ENCODE measurements at regions not wholly inside any gene's neighbourhood (a gene's known extent, or its start where the extent isn't known, plus 50 kb on each side); places are given as distances from the start of the nearest gene placed in this dataset.

DNA sequence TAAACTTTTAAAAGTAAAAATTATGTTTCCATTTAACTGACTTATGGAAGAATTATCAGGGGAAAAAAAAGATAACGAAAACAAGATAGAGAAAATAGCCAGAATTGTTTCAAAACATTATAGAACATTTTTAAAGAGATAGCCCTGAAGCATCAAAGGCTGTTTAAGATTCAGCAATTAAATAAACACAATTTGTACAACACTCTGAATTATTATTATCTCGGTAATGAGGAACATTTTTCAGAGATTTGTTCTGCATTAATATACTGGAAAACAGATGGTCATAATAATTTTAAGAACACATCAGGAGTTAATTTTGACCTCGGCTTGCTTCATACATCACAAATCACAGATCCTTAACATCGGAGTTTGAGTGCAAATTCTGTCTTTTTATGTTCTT, 643.8 kb downstream of the SORCS1 start:
- no peak for DNase-seq (ENCODE audit: low spot score)

GRCh38 chr10:106519376-106520030, 645.0 kb downstream of the SORCS1 start:
- no peak for DNase-seq (ENCODE audit: low spot score)

DNA sequence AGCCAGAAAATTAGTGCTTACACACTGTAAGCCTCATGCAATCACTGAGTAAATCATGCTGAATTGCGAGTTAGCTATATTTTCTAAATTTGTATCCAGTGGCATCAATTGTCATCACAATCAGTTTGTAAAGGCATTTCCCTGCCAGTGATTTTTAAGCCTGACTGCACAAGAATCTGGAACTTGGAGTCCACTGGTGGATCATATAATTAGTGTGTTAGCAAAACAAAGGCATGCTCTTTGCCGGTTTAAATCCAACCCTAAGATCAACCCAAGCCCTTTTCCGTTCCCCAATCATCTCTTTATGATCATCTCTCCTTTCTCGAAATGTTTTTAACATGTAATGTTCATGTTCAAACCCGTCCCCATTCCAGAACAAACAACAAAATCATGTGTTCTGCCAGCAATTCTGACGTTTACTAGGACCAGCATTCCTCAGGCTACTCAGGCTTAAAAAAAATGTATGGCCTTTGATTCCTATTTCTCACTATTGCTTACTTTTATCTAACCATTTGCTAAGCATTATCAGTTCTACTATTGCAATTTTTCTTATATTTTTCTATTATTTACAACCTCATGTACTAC, 649.2 kb downstream of the SORCS1 start:
- no peak for DNase-seq (ENCODE audit: low spot score)

GRCh38 chr10:106513352-106513771, 651.1 kb downstream of the SORCS1 start:
- DNase-seq (ENCODE audit: low spot score), result no peak

DNA sequence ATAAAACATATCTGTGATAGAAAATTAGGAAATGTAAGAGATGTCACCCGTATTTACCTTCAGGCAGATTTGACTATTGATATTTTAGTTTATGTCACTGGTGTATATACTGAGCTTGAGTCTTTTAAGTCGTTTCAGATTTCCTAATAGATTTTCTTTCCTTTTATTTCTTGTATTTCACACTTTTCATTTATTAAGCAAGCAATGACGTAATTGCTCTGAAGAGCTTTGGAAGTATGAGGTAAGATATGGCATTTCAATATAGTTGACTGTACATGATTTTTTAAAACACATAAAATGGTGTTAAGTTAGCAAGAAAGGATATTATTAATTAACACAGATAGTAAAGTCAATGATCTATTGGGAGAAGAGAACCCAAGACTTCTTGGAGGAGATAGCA, 652.6 kb downstream of the SORCS1 start:
- DNase-seq (ENCODE audit: low spot score), result no peak

- DNase-seq (ENCODE audit: low spot score), result no peak
These were observed 655.6 kb downstream of the SORCS1 start for GRCh38 chr10:106508950-106509349.

DNA sequence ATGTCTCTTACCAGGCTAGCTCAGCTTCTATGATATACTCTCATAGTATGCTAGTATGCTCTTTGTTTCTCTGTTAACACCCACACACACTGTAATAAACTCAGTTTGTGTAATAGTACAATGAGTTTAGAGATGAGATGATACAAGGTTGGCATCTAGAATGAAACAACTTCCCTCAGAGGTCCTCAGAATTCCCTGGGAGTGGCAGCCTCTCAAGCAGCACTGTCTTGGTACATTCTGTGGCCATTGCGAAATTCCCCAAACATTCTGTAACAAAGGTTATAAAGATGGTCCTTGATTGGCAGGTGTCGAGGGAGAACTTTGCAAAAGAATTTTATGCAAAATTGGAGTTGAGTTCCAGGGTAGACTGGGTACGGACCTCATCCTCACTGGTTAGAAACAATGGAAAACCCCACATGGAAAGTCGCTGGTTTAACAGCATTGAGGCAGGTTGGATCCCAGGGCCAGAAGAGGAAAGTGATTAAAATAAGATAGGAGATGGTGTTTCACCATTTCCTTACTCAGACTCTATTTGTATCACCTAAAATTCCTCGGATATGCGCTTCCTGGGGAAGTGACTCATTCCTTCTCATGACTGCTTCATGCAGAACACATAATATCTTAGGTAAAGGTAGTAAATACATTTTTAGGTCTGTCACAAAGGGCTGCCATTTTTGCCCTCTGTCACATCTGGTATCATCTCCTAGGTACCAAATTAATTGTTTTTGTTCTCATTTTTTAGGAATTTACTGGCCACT, 657.8 kb downstream of the SORCS1 start:
- DNase-seq (ENCODE audit: low spot score), result no peak

DNA sequence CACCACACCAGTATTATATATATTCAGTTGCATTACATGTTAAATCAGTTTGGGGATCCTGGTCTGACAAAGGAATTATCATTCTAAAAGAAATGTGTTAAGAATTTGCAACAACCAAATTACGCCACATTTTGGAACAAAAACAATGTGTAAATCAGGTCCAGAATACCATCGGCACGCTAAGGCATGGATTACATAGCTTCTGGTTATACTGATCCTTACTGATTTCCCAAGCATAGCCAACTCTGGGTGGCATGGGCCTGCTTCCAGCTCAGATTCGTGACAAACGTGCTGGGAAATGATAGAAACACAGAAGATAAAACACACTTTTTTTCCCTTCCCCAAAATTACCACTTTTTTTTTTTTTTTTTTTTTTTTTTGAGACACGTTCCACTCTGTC, 660.0 kb downstream of the SORCS1 start:
- DNase-seq (ENCODE audit: low spot score), result no peak

- no peak for DNase-seq (ENCODE audit: low spot score)
These were observed 661.9 kb downstream of the SORCS1 start for GRCh38 chr10:106502641-106503040.

DNA sequence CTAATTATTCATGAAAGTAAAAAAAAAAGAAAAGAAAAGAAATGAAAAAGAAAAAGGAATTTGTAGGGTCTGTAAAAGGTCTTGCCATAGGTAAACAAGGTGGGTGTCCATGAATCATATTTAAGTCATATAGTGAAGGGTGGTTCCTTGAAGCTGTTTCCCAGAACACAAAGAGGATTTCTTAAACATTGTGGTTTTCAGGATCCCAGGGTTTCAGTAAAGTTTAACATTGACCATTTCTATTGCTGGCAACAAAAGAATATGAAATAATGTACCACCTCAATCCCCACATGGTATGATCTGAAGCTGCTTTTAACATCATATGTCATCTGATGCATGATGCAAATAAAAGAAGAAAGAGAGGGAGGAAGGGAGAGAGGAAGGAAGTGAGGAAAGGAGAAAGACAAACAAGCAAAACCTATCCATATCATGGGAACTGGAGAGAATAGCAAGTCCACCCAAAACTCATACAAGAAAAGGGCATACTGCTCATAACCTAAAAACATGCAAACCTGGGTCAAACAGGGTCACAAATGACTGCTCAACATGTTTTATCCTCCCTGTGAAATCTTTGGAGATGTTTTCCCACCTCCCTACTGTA, 663.5 kb downstream of the SORCS1 start:
- DNase-seq (ENCODE audit: low spot score), result no peak

DNA sequence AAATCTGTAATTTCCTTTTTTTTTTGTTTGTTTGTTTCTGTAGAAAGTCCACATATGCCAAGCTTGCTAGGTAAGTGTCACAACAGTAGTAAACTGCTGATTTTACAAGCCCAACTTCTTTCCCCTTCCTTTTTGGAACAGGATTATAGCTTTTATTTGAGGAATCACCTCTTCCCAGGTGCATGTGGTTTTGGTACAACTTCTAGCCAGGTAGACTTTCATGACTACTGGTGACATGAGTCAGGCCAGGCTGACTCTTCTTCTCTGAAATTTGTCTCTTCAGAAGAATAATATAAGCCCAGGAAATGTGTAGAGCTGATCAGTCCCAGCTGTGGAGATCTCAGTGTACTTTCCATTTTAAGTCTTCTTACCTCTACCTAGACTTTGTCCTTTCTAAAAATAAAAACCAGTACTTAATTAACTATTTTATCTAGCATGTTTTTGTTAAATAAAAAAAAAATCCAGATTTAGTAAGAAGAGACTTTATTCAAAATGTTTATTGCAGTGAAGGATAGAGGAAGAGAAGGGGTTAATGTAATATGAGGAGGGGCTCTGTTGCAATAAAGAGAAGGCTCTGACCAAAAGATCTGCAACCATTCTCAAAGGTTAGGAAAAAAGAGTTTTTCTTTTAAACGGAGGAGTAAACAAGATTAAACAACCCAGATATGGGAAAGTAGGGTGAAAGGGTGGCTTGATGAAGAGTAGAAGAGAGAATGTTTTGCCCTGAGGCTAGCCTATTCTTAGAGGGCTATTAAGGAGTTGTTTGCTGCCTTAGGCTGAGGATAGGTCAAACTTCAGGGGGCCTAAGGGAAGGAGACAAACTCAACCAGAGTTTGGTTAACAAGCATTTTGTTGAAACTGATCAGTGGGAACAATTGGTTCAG, 664.2 kb downstream of the SORCS1 start:
- no peak for DNase-seq (ENCODE audit: low spot score)

GRCh38 chr10:106499448-106499847, 665.1 kb downstream of the SORCS1 start:
- no peak for DNase-seq (ENCODE audit: low spot score)

- no peak for DNase-seq (ENCODE audit: low spot score)
These were observed 665.8 kb downstream of the SORCS1 start for GRCh38 chr10:106498675-106499074.

DNA sequence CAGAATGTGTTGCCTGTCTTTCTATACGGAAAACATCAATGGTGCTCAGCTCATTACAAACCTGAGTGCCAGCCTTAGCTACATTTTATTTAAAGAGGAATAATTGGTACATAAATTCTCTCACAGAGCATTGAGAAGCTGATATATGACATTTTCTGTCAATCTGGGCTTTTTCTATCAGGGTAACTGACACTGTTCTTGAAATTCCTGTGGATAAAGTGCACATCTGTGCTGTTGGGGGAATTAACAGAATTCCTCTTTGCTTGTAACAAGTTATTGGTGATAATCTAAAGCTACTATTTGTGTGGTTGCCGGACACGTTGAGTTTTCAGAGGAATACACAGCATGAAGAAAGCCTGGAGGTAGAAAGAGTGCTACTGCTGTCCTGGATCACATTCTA, 668.6 kb downstream of the SORCS1 start:
- no peak for DNase-seq (ENCODE audit: low spot score)

- DNase-seq (ENCODE audit: low spot score), result no peak
These were observed 670.8 kb downstream of the SORCS1 start for GRCh38 chr10:106493751-106494150.

- no peak for DNase-seq (ENCODE audit: low spot score)
These were observed 671.3 kb downstream of the SORCS1 start for GRCh38 chr10:106493226-106493625.

- no peak for DNase-seq (ENCODE audit: low spot score)
These were observed 676.8 kb downstream of the SORCS1 start for GRCh38 chr10:106487726-106488125.

DNA sequence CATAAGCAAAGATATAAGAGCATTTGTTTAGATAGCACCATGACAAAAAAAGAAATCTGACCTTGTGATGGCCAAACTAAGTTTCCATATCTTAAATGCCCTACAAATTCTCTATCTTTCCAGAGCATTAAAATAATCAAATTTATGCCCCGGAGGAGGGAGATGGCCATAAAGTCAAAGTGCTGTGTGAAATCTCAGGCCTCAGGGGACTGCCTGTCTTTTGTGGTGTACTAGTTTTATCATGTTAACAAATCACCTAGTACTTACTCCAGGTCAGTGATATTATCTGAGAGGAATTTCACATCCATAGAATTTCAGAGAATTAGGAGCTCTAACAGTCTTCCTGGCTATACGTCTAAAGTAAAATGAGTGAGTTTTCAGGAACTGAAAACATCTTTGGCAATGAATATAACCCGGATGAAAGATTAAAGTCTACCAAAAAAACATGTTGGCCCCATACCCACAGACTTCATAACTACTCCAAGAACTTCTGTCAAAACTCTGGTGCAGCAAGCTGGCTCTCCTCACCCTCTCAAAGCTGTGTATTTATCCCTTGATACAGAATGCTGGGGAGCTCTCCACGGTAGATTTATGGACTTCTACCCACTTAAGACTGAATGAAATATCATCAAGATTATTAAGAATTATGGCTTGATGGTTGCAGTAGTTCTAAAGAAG, 682.8 kb downstream of the SORCS1 start:
- DNase-seq (ENCODE audit: low spot score), result no peak

DNA sequence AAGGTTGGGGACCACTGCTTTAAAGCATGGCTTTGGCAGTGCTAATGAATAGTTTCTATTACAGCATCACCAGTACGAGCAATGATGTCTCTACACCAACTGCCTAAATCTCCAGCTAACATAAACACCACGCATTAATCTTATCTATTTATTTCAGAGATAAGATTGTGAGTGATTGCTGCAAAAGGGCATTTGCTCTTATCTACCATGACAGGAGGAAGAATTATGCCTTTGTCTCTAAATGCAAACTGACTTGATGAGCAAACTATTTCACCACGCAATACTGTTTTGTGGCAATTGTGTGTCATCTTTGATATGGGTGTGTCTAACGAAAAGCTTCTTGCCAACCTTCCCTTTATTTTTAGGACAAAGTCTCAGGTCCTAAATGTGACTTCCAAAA, 684.9 kb downstream of the SORCS1 start:
- DNase-seq (ENCODE audit: low spot score), result no peak

DNA sequence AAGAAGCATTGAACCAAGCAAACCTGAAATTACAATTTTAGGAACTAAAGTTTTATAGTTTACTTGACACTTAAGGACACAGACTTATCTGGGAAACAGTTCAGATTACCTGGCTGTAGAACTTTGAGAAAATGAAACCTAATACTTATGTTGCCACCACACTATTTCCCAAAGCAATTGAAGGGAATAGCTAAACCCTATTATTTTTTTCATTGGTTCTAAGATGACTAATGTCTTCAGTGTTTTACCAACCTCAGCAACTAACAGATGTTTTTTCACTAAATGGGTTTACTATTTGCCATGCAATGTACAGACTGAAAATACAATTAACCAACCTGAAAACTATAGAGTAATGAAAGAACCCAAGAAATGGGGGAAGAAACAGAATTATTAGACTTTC, 689.6 kb downstream of the SORCS1 start:
- DNase-seq (ENCODE audit: low spot score), result no peak
